Vagina (tissue), 2 donors: ENCODE measurements at regions not wholly inside any gene's neighbourhood (a gene's known extent, or its start where the extent isn't known, plus 50 kb on each side); places are given as distances from the start of the nearest gene placed in this dataset.
"Not testable (repeated sequence)": the region's sequence is repeated elsewhere in the genome, so short reads cannot be mapped to it uniquely, and the experiment has no call there.

ENCODE experiments used
- DNase-seq, 2 donors: peaks; one replicate each; pipeline ENCODE4 v3.0.0-alpha.2; 2017; ENCODE audit errors: extremely low spot score in 2 of 2
- H3K27ac ChIP-seq: fragments of 200-600 bp; sonication (generic); one replicate; pipeline ENCODE4 v1.5.1; 2019
- H3K27me3 ChIP-seq: fragments of 200-600 bp; sonication (generic); one replicate; pipeline ENCODE4 v1.5.1; 2019
- H3K36me3 ChIP-seq, 2 donors: fragments of 200-600 bp; sonication (generic); one replicate each; pipeline ENCODE4 v1.5.1; 2017 to 2019
- H3K4me1 ChIP-seq: fragments of 200-600 bp; sonication (generic); one replicate; pipeline ENCODE4 v1.5.1; 2019
- H3K4me3 ChIP-seq, 2 donors: fragments of 200-600 bp; sonication (generic); 1 replicate in 1 of 2; 2 replicates in 1 of 2; pipeline ENCODE4 v1.5.1; 2016 to 2019
- H3K9me3 ChIP-seq: fragments of 200-600 bp; sonication (generic); one replicate; pipeline ENCODE4 v1.5.1; 2019
- POLR2A ChIP-seq, 2 donors: fragments of 450-650 bp; IDR thresholded peaks; one replicate each; pipeline ENCODE4 v1.6.1; 2017; ENCODE audit warnings: antibody characterized with exemption in 2 of 2, mild to moderate bottlenecking in 2 of 2, moderate library complexity in 2 of 2
- POLR2AphosphoS5 ChIP-seq, 2 donors: sonication (generic); formaldehyde crosslinking; IDR thresholded peaks; one replicate each; pipeline ENCODE4 v1.9.0; 2017; ENCODE audit warnings: antibody characterized with exemption in 2 of 2, mild to moderate bottlenecking in 2 of 2, low read depth in 1 of 2; ENCODE audit not compliant: insufficient read depth in 1 of 2
- intact Hi-C: fragments of 100-400 bp; cut with DNase I; formaldehyde crosslinking; loops from one replicate; pipeline ENCODE4 v1.15.1; 2023
- TF ChIP-seq, protein P1 (sequence below), 3 experiments: fragments of 450-650 bp in 2 of 3; fragments of 200-600 bp in 1 of 3; sonication (generic) in 1 of 3; IDR thresholded peaks; one replicate each; pipeline ENCODE4 v1.5.1; 2017 to 2019; ENCODE audit warnings: antibody characterized with exemption in 3 of 3, mild to moderate bottlenecking in 2 of 3, moderate library complexity in 2 of 3

DNA sequence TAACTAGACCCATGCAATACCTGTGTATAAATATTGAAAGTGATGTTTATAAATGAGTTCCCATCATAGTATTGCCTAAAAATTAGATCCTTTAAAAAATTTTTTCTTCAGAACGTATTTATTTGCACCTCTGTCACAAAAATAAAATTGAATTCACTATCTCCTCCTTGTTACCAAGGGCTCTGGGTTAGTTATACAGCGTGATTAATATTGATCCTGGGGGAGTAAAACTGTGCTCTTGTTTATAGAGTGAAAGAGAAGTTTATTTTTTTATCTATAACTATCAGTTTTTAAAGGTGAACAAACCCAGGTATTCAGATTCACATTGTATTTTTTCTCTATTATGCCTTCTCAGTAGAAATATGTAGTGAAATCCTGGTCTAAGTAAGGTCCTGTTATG lies 458.5 kb downstream of the CPS1 start:
- H3K4me1 ChIP-seq, result no peaks in the 10 kb centered on the region
- H3K27me3 ChIP-seq, result no peaks in the 10 kb centered on the region
- no peaks in the 10 kb centered on the region for H3K36me3 ChIP-seq
- H3K27ac ChIP-seq, result no peak overlapping the region
- H3K9me3 ChIP-seq, result no peaks in the 10 kb centered on the region
- DNase-seq, result no peak
- H3K4me3 ChIP-seq, result no peak overlapping the region
- intact Hi-C loops, result no loop called here
- TF ChIP-seq POLR2A (IDR thresholded peaks at IDR 0.05), result no peak
- TF ChIP-seq, protein P1, sequence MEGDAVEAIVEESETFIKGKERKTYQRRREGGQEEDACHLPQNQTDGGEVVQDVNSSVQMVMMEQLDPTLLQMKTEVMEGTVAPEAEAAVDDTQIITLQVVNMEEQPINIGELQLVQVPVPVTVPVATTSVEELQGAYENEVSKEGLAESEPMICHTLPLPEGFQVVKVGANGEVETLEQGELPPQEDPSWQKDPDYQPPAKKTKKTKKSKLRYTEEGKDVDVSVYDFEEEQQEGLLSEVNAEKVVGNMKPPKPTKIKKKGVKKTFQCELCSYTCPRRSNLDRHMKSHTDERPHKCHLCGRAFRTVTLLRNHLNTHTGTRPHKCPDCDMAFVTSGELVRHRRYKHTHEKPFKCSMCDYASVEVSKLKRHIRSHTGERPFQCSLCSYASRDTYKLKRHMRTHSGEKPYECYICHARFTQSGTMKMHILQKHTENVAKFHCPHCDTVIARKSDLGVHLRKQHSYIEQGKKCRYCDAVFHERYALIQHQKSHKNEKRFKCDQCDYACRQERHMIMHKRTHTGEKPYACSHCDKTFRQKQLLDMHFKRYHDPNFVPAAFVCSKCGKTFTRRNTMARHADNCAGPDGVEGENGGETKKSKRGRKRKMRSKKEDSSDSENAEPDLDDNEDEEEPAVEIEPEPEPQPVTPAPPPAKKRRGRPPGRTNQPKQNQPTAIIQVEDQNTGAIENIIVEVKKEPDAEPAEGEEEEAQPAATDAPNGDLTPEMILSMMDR (IDR thresholded peaks at IDR 0.05), result no peak
- no peak for TF ChIP-seq POLR2AphosphoS5 (IDR thresholded peaks at IDR 0.05; ENCODE audit: insufficient read depth in 1 of 2, low read depth in 1 of 2)

DNA sequence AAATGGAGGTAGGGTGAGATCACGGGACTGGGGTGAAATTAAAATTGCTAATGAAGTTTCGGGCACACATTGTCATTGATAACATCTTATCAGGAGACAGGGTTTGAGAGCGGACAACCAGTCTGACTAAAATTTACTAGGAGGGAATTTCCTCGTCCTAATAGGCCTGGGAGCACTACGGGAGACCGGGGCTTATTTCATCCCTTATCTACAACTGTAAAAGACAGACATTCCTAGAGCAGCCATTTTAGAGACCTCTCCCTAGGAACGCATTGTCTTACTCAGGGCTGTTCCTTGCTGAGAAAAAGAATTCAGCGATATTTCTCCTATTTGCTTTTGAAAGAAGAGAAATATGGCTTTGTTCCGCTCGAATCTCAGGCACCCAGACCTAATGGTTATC lies 468.7 kb downstream of the CPS1 start:
- DNase-seq, H3K9me3 ChIP-seq, H3K4me3 ChIP-seq, H3K27me3 ChIP-seq, H3K36me3 ChIP-seq, H3K27ac ChIP-seq, H3K4me1 ChIP-seq, intact Hi-C loops: not testable (repeated sequence)

DNA sequence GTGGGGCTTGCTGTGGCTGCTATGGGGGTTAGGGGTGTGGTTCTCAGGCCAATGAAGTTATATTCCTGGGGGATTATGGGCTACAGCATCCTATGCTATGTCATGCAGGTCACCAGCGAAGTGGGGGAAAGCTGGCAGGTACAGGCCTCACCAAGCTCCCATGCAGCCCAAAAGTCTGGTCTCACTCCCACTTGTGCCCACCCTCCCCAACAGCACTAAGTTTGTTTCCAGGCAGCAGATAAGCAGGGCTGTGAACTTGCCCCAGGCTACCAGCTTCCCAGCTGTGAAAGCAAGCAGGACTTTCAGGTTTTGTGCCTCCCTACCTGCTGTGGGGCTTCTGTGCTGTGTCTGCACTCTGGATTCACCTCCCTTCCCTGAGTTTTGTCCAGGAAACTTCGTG lies 469.7 kb downstream of the CPS1 start:
- Histone ChIP-seq H3K4me1 (no peaks in the 10 kb centered on the region), H3K36me3 (no peaks in the 10 kb centered on the region), H3K27ac (no peak overlapping the region), H3K27me3 (no peaks in the 10 kb centered on the region), H3K4me3 (no peak overlapping the region), H3K9me3 (peaks cover 8% of the 10 kb centered on the region)
- intact Hi-C loops, result no loop called here
- TF ChIP-seq, protein P1 (IDR thresholded peaks at IDR 0.05), result no peak
- no peak for TF ChIP-seq POLR2A (IDR thresholded peaks at IDR 0.05)
- TF ChIP-seq POLR2AphosphoS5 (IDR thresholded peaks at IDR 0.05; ENCODE audit: insufficient read depth in 1 of 2, low read depth in 1 of 2), result no peak
- no peak for DNase-seq

DNA sequence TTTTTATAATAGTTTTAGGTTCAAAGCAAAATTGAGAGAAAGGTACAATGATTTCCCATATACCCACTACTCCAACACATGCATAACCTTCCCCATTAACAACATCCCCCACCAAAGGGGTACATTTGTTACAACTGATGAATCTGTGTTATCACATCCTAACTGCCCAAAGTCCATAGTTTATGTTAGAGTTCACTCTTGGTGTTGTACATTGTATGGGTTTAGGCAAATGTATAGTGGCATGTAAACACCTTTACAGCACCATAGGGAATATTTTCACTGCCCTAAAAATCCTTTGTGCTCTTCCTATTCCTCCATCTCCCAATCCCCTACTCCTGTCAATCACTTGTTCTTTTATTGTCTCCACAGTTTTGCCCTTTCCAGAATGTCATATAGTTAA lies 471.6 kb downstream of the CPS1 start:
- no peak for DNase-seq
- H3K4me1 ChIP-seq, result no peaks in the 10 kb centered on the region
- peaks cover 8% of the 10 kb centered on the region for H3K9me3 ChIP-seq
- intact Hi-C loops, result no loop called here
- no peaks in the 10 kb centered on the region for H3K36me3 ChIP-seq
- no peak overlapping the region for H3K27ac ChIP-seq
- TF ChIP-seq, protein P1 (IDR thresholded peaks at IDR 0.05), result no peak
- no peak for TF ChIP-seq POLR2AphosphoS5 (IDR thresholded peaks at IDR 0.05; ENCODE audit: insufficient read depth in 1 of 2, low read depth in 1 of 2)
- TF ChIP-seq POLR2A (IDR thresholded peaks at IDR 0.05), result no peak
- H3K4me3 ChIP-seq, result no peak overlapping the region
- no peaks in the 10 kb centered on the region for H3K27me3 ChIP-seq

DNA sequence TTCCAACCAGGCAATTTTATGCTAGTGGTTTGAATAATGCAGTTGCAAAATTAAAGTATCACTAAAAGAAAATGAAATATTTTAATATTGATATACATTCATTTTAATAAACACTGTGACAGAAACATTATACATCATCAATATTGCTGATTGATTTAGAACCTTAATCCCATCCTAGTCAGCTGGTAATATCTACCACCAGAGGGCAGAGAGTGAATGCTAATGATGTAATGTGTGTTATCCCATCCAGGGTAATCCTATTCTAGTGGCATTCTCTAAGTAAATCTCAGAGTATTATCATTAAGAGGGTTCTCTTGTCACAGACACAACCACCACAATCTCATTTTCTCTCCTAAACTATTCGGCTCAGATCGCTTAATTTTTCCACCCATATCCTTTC lies 477.4 kb downstream of the CPS1 start:
- Histone ChIP-seq H3K9me3 (no peaks in the 10 kb centered on the region), H3K27me3 (no peaks in the 10 kb centered on the region), H3K27ac (no peak overlapping the region), H3K36me3 (no peaks in the 10 kb centered on the region), H3K4me3 (no peak overlapping the region), H3K4me1 (no peaks in the 10 kb centered on the region)
- TF ChIP-seq, protein P1 (IDR thresholded peaks at IDR 0.05), result no peak
- TF ChIP-seq POLR2A (IDR thresholded peaks at IDR 0.05) (no peak), POLR2AphosphoS5 (IDR thresholded peaks at IDR 0.05; ENCODE audit: insufficient read depth in 1 of 2, low read depth in 1 of 2) (no peak)
- intact Hi-C loops, result no loop called here
- DNase-seq, result no peak
